ENCODE measurements at regions not wholly inside any gene's neighbourhood (a gene's known extent, or its start where the extent isn't known, plus 50 kb on each side); places are given as distances from the start of the nearest gene placed in this dataset.

- Histone ChIP-seq H3K9me3 (ENCODE audit: control insufficient read depth, low read length) (peaks cover 9% of the 10 kb centered on the region), H3K27ac (ENCODE audit: low read depth, low read length, severe bottlenecking) (no peak overlapping the region), H3K4me3 (ENCODE audit: extremely low read depth, insufficient read depth, low read length, poor library complexity, severe bottlenecking) (no peak overlapping the region), H3K36me3 (ENCODE audit: control insufficient read depth, insufficient read depth, low read length) (no peaks in the 10 kb centered on the region), H3K4me1 (ENCODE audit: control insufficient read depth, insufficient read depth, low read length, poor library complexity, severe bottlenecking) (no peaks in the 10 kb centered on the region)
- WGBS, 2 experiments (ENCODE audit: insufficient coverage in 2 of 2): 93 to 96% methylated on average over 3 of the region's 4 CpGs
These were observed 139.0 kb upstream of the JADE1 start for GRCh38 chr4:128670513-128670912.

DNA sequence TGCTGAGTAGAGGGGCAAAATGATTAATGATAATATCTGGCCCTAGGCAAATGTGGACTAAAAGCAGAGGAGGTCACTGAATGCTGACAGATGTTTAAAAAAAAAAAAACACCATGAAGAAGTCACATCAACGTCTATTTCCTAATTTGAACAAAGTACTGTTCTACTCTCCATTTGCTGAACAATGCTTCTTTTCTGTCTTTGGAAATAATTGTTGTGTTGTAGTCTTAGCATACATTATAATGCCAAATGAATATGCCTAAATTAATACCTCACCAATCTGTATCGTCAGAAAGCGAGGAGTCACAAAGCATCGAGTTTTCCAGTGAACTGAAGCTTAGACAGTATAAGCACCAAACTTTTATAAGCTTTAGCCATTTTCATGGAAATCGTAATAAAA is 140.9 kb upstream of the JADE1 start:
- 100% methylated on average over 4 of the region's 5 CpGs for WGBS, 2 experiments (ENCODE audit: insufficient coverage in 2 of 2)
- H3K4me3 ChIP-seq (ENCODE audit: extremely low read depth, insufficient read depth, low read length, poor library complexity, severe bottlenecking): no peak overlapping the region
- no peak overlapping the region for H3K27ac ChIP-seq (ENCODE audit: low read depth, low read length, severe bottlenecking)
- H3K9me3 ChIP-seq (ENCODE audit: control insufficient read depth, low read length): peaks cover 9% of the 10 kb centered on the region
- no peaks in the 10 kb centered on the region for H3K36me3 ChIP-seq (ENCODE audit: control insufficient read depth, insufficient read depth, low read length)
- H3K4me1 ChIP-seq (ENCODE audit: control insufficient read depth, insufficient read depth, low read length, poor library complexity, severe bottlenecking): no peaks in the 10 kb centered on the region

DNA sequence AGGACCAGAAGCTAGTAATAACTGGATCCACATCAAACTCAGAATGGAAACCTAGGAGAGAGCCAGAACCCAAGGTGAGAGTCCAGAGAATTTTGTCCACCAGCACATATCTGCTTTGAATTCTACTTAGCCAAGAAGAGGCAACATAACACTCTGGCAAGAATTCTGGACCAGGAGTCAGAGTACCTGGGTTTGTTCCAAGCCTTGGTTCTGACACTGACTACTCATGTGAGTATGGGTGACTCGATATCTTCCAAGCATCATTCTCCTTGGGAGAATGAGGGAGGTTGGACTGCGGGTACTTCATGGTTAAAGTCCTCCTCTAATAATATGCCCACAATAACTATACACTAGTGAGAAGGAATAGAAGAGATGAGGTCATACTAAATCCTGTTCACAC is 144.0 kb upstream of the JADE1 start:
- Histone ChIP-seq H3K9me3 (ENCODE audit: control insufficient read depth, low read length) (peaks cover 9% of the 10 kb centered on the region), H3K4me3 (ENCODE audit: extremely low read depth, insufficient read depth, low read length, poor library complexity, severe bottlenecking) (no peak overlapping the region), H3K4me1 (ENCODE audit: control insufficient read depth, insufficient read depth, low read length, poor library complexity, severe bottlenecking) (no peaks in the 10 kb centered on the region), H3K27ac (ENCODE audit: low read depth, low read length, severe bottlenecking) (no peak overlapping the region), H3K36me3 (ENCODE audit: control insufficient read depth, insufficient read depth, low read length) (no peaks in the 10 kb centered on the region)
- WGBS, 2 experiments (ENCODE audit: insufficient coverage in 2 of 2): 80% methylated on average over 1 of the region's 2 CpGs; no CpG with 5 or more reads in 1 of the 2 experiments

DNA sequence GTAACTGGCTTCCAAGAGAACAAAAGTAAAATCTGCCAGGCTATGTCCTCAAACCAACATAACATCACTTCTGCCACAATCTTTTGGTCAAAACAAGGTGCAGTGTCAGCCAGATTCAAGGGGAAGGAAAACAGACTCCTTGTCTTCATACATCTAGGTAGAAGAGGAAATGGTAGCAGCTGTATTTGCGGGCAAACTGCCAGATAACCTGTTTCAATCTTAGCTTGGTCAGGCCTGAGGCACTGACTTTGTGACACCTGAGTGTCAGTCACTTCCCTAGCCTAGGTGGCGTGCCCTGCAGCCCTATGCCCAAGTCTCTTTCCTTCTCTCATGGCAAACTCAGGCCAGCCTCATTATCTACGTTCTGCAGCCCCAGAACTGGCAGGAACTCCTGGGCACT is 146.2 kb upstream of the JADE1 start:
- Histone ChIP-seq H3K4me1 (ENCODE audit: control insufficient read depth, insufficient read depth, low read length, poor library complexity, severe bottlenecking) (no peaks in the 10 kb centered on the region), H3K27ac (ENCODE audit: low read depth, low read length, severe bottlenecking) (no peak overlapping the region), H3K4me3 (ENCODE audit: extremely low read depth, insufficient read depth, low read length, poor library complexity, severe bottlenecking) (no peak overlapping the region), H3K9me3 (ENCODE audit: control insufficient read depth, low read length) (peaks cover 9% of the 10 kb centered on the region), H3K36me3 (ENCODE audit: control insufficient read depth, insufficient read depth, low read length) (no peaks in the 10 kb centered on the region)
- WGBS, 2 experiments (ENCODE audit: insufficient coverage in 2 of 2): 96 to 100% methylated on average over 3 of the region's 3 CpGs

DNA sequence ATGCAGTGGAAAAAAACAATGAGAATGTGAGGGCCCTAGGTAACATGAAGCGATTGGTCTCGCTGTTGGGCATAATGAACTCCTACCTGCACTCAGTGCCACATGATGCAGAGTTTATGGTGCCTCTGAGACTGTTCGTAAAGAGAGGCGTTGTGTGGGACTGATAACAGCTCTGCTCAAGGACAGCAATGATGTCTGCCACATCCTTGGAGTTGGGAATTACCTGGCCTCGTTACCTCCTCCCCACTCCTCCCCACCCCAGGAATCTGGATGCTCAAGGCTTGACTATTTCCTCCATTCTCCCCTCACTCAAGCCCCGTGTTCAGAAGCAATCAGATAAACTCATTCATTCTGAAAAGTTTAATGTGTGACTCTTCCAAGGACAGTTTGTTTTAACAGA is 148.0 kb upstream of the JADE1 start:
- Histone ChIP-seq H3K4me1 (ENCODE audit: control insufficient read depth, insufficient read depth, low read length, poor library complexity, severe bottlenecking) (no peaks in the 10 kb centered on the region), H3K4me3 (ENCODE audit: extremely low read depth, insufficient read depth, low read length, poor library complexity, severe bottlenecking) (no peak overlapping the region), H3K27ac (ENCODE audit: low read depth, low read length, severe bottlenecking) (no peak overlapping the region), H3K9me3 (ENCODE audit: control insufficient read depth, low read length) (peaks cover 6% of the 10 kb centered on the region), H3K36me3 (ENCODE audit: control insufficient read depth, insufficient read depth, low read length) (no peaks in the 10 kb centered on the region)
- WGBS, 2 experiments (ENCODE audit: insufficient coverage in 2 of 2): 91 to 100% methylated on average over 3 to 4 of the region's 6 CpGs

- Histone ChIP-seq H3K9me3 (ENCODE audit: control insufficient read depth, low read length) (peaks cover under 1% of the 10 kb centered on the region), H3K27ac (ENCODE audit: low read depth, low read length, severe bottlenecking) (no peak overlapping the region), H3K36me3 (ENCODE audit: control insufficient read depth, insufficient read depth, low read length) (no peaks in the 10 kb centered on the region), H3K4me3 (ENCODE audit: extremely low read depth, insufficient read depth, low read length, poor library complexity, severe bottlenecking) (no peak overlapping the region), H3K4me1 (ENCODE audit: control insufficient read depth, insufficient read depth, low read length, poor library complexity, severe bottlenecking) (no peaks in the 10 kb centered on the region)
- 91 to 93% methylated on average over 3 of the region's 3 CpGs for WGBS, 2 experiments (ENCODE audit: insufficient coverage in 2 of 2)
These were observed 148.9 kb upstream of the JADE1 start for GRCh38 chr4:128660361-128661215.

DNA sequence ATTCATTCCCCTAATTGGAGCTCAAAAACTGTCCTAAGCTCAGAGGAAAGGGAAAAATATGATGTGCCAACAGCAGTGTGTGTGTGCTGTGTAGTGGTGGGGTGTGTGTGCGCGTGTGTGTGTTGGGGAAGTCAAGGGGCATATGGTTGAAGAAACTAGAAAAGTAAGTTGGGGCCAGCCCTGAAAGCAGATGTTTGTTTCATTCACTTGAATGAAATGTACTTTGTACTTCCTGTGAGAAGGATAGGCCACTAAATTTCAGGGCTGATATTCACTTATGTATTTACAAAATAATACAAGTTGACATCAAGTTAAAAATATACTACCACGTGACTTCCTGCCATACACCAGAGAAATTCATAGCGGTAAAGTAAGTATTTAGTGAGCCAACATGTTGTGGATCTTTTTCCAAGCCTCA is 151.3 kb upstream of the JADE1 start:
- Histone ChIP-seq H3K4me3 (ENCODE audit: extremely low read depth, insufficient read depth, low read length, poor library complexity, severe bottlenecking) (no peak overlapping the region), H3K36me3 (ENCODE audit: control insufficient read depth, insufficient read depth, low read length) (no peaks in the 10 kb centered on the region), H3K4me1 (ENCODE audit: control insufficient read depth, insufficient read depth, low read length, poor library complexity, severe bottlenecking) (no peaks in the 10 kb centered on the region), H3K27ac (ENCODE audit: low read depth, low read length, severe bottlenecking) (no peak overlapping the region), H3K9me3 (ENCODE audit: control insufficient read depth, low read length) (peaks cover 14% of the 10 kb centered on the region)
- WGBS, 2 experiments (ENCODE audit: insufficient coverage in 2 of 2): 93 to 94% methylated on average over 2 of the region's 4 CpGs

- no peak overlapping the region for H3K27ac ChIP-seq (ENCODE audit: low read depth, low read length, severe bottlenecking)
- WGBS, 2 experiments (ENCODE audit: insufficient coverage in 2 of 2): 100% methylated on average over 1 of the region's 4 CpGs; no CpG with 5 or more reads in 1 of the 2 experiments
- no peak overlapping the region for H3K4me3 ChIP-seq (ENCODE audit: extremely low read depth, insufficient read depth, low read length, poor library complexity, severe bottlenecking)
- no peaks in the 10 kb centered on the region for H3K36me3 ChIP-seq (ENCODE audit: control insufficient read depth, insufficient read depth, low read length)
- no peaks in the 10 kb centered on the region for H3K4me1 ChIP-seq (ENCODE audit: control insufficient read depth, insufficient read depth, low read length, poor library complexity, severe bottlenecking)
- H3K9me3 ChIP-seq (ENCODE audit: control insufficient read depth, low read length): peaks cover 14% of the 10 kb centered on the region
These were observed 151.9 kb upstream of the JADE1 start for GRCh38 chr4:128657638-128658037.

DNA sequence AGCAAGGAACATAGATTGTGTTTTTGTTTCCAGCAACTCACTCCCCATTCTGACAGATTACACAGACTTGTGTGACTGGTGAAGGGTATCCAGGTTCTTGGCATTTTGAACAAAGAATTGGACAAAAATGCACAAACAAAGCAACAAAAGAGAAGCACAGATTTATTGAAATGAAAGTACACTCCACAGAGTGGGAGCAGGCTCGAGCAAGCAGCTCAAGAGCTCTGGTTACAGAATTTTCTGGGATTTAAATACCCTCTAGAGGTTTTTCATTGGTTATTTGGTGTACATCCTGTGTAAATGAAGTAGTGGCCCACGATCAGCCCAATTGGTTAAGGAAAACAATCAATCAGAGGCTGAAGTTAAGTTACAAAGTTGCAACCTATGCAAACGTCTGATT is 155.0 kb upstream of the JADE1 start:
- Histone ChIP-seq H3K4me3 (ENCODE audit: extremely low read depth, insufficient read depth, low read length, poor library complexity, severe bottlenecking) (no peak overlapping the region), H3K27ac (ENCODE audit: low read depth, low read length, severe bottlenecking) (no peak overlapping the region), H3K36me3 (ENCODE audit: control insufficient read depth, insufficient read depth, low read length) (no peaks in the 10 kb centered on the region), H3K9me3 (ENCODE audit: control insufficient read depth, low read length) (peaks cover 14% of the 10 kb centered on the region), H3K4me1 (ENCODE audit: control insufficient read depth, insufficient read depth, low read length, poor library complexity, severe bottlenecking) (no peaks in the 10 kb centered on the region)
- WGBS, 2 experiments (ENCODE audit: insufficient coverage in 2 of 2): 84 to 97% methylated on average over 3 of the region's 3 CpGs

GRCh38 chr4:128653527-128654444 is 155.7 kb upstream of the JADE1 start:
- Histone ChIP-seq H3K4me1 (ENCODE audit: control insufficient read depth, insufficient read depth, low read length, poor library complexity, severe bottlenecking) (no peaks in the 10 kb centered on the region), H3K9me3 (ENCODE audit: control insufficient read depth, low read length) (peaks cover 14% of the 10 kb centered on the region), H3K36me3 (ENCODE audit: control insufficient read depth, insufficient read depth, low read length) (no peaks in the 10 kb centered on the region), H3K27ac (ENCODE audit: low read depth, low read length, severe bottlenecking) (peak overlapping the region; percentile 62), H3K4me3 (ENCODE audit: extremely low read depth, insufficient read depth, low read length, poor library complexity, severe bottlenecking) (no peak overlapping the region)
- 41 to 54% methylated on average over 4 to 6 of the region's 8 CpGs for WGBS, 2 experiments (ENCODE audit: insufficient coverage in 2 of 2)
